Kidney (tissue), 13 donors: ENCODE measurements at regions not wholly inside any gene's neighbourhood (a gene's known extent, or its start where the extent isn't known, plus 50 kb on each side); places are given as distances from the start of the nearest gene placed in this dataset.

Experiments used
- DNase-seq, 5 donors: peaks; one replicate each; pipeline ENCODE4 v3.0.0-alpha.2; 2013 to 2020
- FAIRE-seq: peaks from 2 replicates; lab custom pipeline; 2012; peaks lifted over from hg19 to GRCh38; lab: Jason Lieb, UNC
- H3K27ac ChIP-seq, 2 donors: one replicate each; pipeline ENCODE4 v1.7.0; 2013; ENCODE audit warnings: low read depth in 2 of 2, low read length in 2 of 2, inconsistent platforms in 1 of 2
- H3K27me3 ChIP-seq: one replicate; pipeline ENCODE4 v1.7.1; 2013; ENCODE audit warnings: low read length, inconsistent platforms; ENCODE audit not compliant: control insufficient read depth, insufficient read depth
- H3K36me3 ChIP-seq, 3 donors: one replicate each; pipeline versions ENCODE4 v1.7.0 to v1.7.1; 2013; ENCODE audit warnings: low read length in 3 of 3, control low read depth in 1 of 3, inconsistent platforms in 1 of 3; ENCODE audit not compliant: insufficient read depth in 3 of 3, control insufficient read depth in 2 of 3
- H3K4me1 ChIP-seq, 3 donors: one replicate each; pipeline versions ENCODE4 v1.7.0 to v1.7.1; 2013; ENCODE audit warnings: low read length in 3 of 3, inconsistent platforms in 1 of 3, low read depth in 1 of 3; ENCODE audit not compliant: control insufficient read depth in 2 of 3, insufficient read depth in 2 of 3
- H3K4me3 ChIP-seq, 3 donors: one replicate each; pipeline versions ENCODE4 v1.7.0 to v1.8.1; 2013; ENCODE audit warnings: low read length in 3 of 3, control low read depth in 1 of 3, inconsistent platforms in 1 of 3
- H3K9ac ChIP-seq, 3 donors: one replicate each; pipeline versions ENCODE4 v1.7.0 to v1.7.1; 2013; ENCODE audit warnings: low read length in 3 of 3, control low read depth in 1 of 3, inconsistent platforms in 1 of 3
- H3K9me3 ChIP-seq, 3 donors: one replicate each; pipeline versions ENCODE4 v1.7.0 to v1.7.1; 2013; ENCODE audit warnings: low read length in 3 of 3, control low read depth in 1 of 3, inconsistent platforms in 1 of 3; ENCODE audit not compliant: control insufficient read depth in 2 of 3, insufficient read depth in 1 of 3
- CTCF ChIP-seq: IDR thresholded peaks from 3 replicates; pipeline ENCODE4 v1.5.1; 2012; ENCODE audit warnings: mild to moderate bottlenecking, moderate library complexity, borderline replicate concordance; ENCODE audit not compliant: insufficient read depth; ENCODE audit errors: extremely low read depth
- intact Hi-C: fragments of 100-400 bp; cut with DNase I; formaldehyde crosslinking; loops from one replicate; pipeline ENCODE4 v1.11.1; 2022
- donor health status: control.
- donor health status: control.
- donor health status: control.
- donor health status: control.
- donor health status: control.
- donor health status: DM: yes; HTN: yes; CAD: no.
- donor health status: Normal renal cell carcinoma (clear cell type).

GRCh38 chr22:22037229-22037628 is 54.6 kb upstream of the TOP3B start:
- Histone ChIP-seq H3K27ac (no peak overlapping the region), H3K27me3 (no peaks in the 10 kb centered on the region), H3K36me3 (no peaks in the 10 kb centered on the region), H3K4me1 (no peaks in the 10 kb centered on the region), H3K9ac (no peak overlapping the region), H3K4me3 (no peak overlapping the region), H3K9me3 (no peaks in the 10 kb centered on the region)
- DNase-seq, result no peak
- intact Hi-C loops, result no loop called here
- TF ChIP-seq CTCF, result no peak
- FAIRE-seq, result no peak

- Histone ChIP-seq H3K27me3 (no peaks in the 10 kb centered on the region), H3K4me1 (no peaks in the 10 kb centered on the region), H3K36me3 (no peaks in the 10 kb centered on the region), H3K9ac (no peak overlapping the region), H3K27ac (no peak overlapping the region), H3K4me3 (no peak overlapping the region), H3K9me3 (no peaks in the 10 kb centered on the region)
- TF ChIP-seq CTCF, result no peak
- intact Hi-C loops, result no loop called here
- FAIRE-seq (no peak), DNase-seq (no peak)
Observed at GRCh38 chr22:22036588-22036987, 54.0 kb upstream of the TOP3B start.

GRCh38 chr22:22035771-22036314 is 53.3 kb upstream of the TOP3B start:
- H3K4me3 ChIP-seq, result no peak overlapping the region
- H3K4me1 ChIP-seq, result no peaks in the 10 kb centered on the region
- no peak for TF ChIP-seq CTCF
- H3K27me3 ChIP-seq, result no peaks in the 10 kb centered on the region
- intact Hi-C loops, result no loop called here
- H3K9me3 ChIP-seq, result no peaks in the 10 kb centered on the region
- FAIRE-seq (no peak), DNase-seq (no peak)
- H3K9ac ChIP-seq, result no peak overlapping the region
- H3K27ac ChIP-seq, result no peak overlapping the region
- H3K36me3 ChIP-seq, result no peaks in the 10 kb centered on the region

GRCh38 chr22:22035203-22035602 is 52.6 kb upstream of the TOP3B start:
- FAIRE-seq (no peak), DNase-seq (no peak)
- Histone ChIP-seq H3K36me3 (no peaks in the 10 kb centered on the region), H3K27ac (no peak overlapping the region), H3K9me3 (no peaks in the 10 kb centered on the region), H3K9ac (no peak overlapping the region), H3K4me1 (no peaks in the 10 kb centered on the region), H3K4me3 (no peak overlapping the region), H3K27me3 (no peaks in the 10 kb centered on the region)
- intact Hi-C loops, result no loop called here
- no peak for TF ChIP-seq CTCF
